DND-41 (cell line): ENCODE measurements at regions not wholly inside any gene's neighbourhood (a gene's known extent, or its start where the extent isn't known, plus 50 kb on each side); places are given as distances from the start of the nearest gene placed in this dataset.

Experiments
- EZH2 ChIP-seq: IDR thresholded peaks from 3 replicates; pipeline ENCODE4 v1.6.1; 2012; ENCODE audit warnings: borderline replicate concordance, low read depth, mild to moderate bottlenecking, moderate library complexity, low read length, inconsistent platforms; ENCODE audit not compliant: severe bottlenecking
- TF ChIP-seq, protein P1 (sequence below): IDR thresholded peaks from 2 replicates; pipeline ENCODE4 v1.5.1; 2012; ENCODE audit warnings: borderline replicate concordance, low read length, moderate library complexity, mild to moderate bottlenecking; ENCODE audit not compliant: poor library complexity, severe bottlenecking; ENCODE audit errors: extremely low read depth

GRCh38 chr2:207321514-207321913 is 155.8 kb upstream of the KLF7 start:
- TF ChIP-seq, protein P1, sequence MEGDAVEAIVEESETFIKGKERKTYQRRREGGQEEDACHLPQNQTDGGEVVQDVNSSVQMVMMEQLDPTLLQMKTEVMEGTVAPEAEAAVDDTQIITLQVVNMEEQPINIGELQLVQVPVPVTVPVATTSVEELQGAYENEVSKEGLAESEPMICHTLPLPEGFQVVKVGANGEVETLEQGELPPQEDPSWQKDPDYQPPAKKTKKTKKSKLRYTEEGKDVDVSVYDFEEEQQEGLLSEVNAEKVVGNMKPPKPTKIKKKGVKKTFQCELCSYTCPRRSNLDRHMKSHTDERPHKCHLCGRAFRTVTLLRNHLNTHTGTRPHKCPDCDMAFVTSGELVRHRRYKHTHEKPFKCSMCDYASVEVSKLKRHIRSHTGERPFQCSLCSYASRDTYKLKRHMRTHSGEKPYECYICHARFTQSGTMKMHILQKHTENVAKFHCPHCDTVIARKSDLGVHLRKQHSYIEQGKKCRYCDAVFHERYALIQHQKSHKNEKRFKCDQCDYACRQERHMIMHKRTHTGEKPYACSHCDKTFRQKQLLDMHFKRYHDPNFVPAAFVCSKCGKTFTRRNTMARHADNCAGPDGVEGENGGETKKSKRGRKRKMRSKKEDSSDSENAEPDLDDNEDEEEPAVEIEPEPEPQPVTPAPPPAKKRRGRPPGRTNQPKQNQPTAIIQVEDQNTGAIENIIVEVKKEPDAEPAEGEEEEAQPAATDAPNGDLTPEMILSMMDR, result no peak
- no peak for TF ChIP-seq EZH2
